Neural crest cell (in vitro differentiated cells): ENCODE measurements at regions not wholly inside any gene's neighbourhood (a gene's known extent, or its start where the extent isn't known, plus 50 kb on each side); places are given as distances from the start of the nearest gene placed in this dataset.

Experiments used
- DNase-seq: peaks from one replicate; pipeline ENCODE4 v3.0.0; 2021; ENCODE audit warnings: low read depth, mixed read lengths, low spot score
- H3K27ac Mint-ChIP-seq: one replicate; pipeline ENCODE4 v1.8.0; 2021; ENCODE audit warnings: mild to moderate bottlenecking, mixed read lengths; ENCODE audit not compliant: unreplicated experiment
- H3K27me3 Mint-ChIP-seq: 2 replicates; pipeline ENCODE4 v1.8.0; 2021; ENCODE audit warnings: low read depth, mild to moderate bottlenecking, mixed read lengths
- H3K36me3 Mint-ChIP-seq: 2 replicates; pipeline ENCODE4 v1.8.0; 2021; ENCODE audit warnings: low read depth, mild to moderate bottlenecking, mixed read lengths
- H3K4me1 Mint-ChIP-seq: 2 replicates; pipeline ENCODE4 v1.8.0; 2021; ENCODE audit warnings: mixed read lengths
- H3K4me3 Mint-ChIP-seq: one replicate; pipeline ENCODE4 v1.8.0; 2021; ENCODE audit warnings: mild to moderate bottlenecking, mixed read lengths
- H3K9me3 Mint-ChIP-seq: 2 replicates; pipeline ENCODE4 v1.8.0; 2021; ENCODE audit warnings: mixed read lengths
- TF ChIP-seq, protein P1 (sequence below): fragments of 200-600 bp; sonication (generic); conservative IDR thresholded peaks from 2 replicates; pipeline ENCODE4 v1.5.0; 2021; ENCODE audit warnings: antibody characterized with exemption, mild to moderate bottlenecking

DNA sequence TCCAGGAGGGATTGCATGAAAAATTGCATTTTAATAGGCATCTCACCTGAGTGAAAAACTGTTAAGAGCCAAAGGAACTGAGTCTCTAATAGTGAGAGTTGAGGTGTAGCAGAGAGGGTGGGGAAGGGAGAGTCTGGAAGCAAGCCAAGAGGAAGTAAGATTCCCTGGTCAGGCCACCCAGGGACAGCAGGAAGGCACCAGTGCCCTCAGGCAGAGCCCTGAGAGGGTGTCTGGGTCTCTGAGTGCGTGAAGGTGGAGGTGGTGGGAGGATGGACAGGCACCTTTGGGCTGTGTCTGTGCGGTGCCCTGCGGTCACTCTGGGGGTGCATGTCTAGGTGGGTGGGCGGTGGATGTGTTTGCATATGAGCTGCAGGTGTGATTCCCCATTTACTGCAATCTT is 300.4 kb upstream of the ROPN1 start:
- H3K27me3 Mint-ChIP-seq: no peaks in the 10 kb centered on the region
- H3K27ac Mint-ChIP-seq: no peak overlapping the region
- H3K4me1 Mint-ChIP-seq: no peaks in the 10 kb centered on the region
- peaks cover 6% of the 10 kb centered on the region for H3K36me3 Mint-ChIP-seq
- no peak for DNase-seq
- H3K4me3 Mint-ChIP-seq: no peak overlapping the region
- TF ChIP-seq, protein P1, sequence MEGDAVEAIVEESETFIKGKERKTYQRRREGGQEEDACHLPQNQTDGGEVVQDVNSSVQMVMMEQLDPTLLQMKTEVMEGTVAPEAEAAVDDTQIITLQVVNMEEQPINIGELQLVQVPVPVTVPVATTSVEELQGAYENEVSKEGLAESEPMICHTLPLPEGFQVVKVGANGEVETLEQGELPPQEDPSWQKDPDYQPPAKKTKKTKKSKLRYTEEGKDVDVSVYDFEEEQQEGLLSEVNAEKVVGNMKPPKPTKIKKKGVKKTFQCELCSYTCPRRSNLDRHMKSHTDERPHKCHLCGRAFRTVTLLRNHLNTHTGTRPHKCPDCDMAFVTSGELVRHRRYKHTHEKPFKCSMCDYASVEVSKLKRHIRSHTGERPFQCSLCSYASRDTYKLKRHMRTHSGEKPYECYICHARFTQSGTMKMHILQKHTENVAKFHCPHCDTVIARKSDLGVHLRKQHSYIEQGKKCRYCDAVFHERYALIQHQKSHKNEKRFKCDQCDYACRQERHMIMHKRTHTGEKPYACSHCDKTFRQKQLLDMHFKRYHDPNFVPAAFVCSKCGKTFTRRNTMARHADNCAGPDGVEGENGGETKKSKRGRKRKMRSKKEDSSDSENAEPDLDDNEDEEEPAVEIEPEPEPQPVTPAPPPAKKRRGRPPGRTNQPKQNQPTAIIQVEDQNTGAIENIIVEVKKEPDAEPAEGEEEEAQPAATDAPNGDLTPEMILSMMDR: no peak
- peaks cover 7% of the 10 kb centered on the region for H3K9me3 Mint-ChIP-seq

DNA sequence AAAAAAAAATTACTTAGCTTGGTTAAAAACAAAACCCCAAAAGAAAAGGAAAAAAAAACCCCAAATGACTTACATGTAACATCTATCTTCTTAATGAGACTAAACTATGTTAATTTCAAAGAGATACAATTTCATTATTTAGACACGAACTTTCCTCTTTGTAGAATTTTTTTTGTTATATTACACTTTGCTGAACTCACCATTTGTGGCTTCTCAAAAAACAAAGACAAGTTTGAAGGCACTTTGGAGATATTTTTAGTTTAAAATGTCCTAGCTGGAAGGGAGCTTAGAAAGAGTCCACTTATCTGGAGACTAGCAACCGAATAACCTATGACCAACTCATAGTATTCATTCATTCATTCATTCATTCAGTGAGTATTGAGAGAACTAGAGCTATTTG is 301.7 kb upstream of the ROPN1 start:
- no peak overlapping the region for H3K27ac Mint-ChIP-seq
- no peak for DNase-seq
- H3K4me3 Mint-ChIP-seq: no peak overlapping the region
- H3K4me1 Mint-ChIP-seq: peaks cover 7% of the 10 kb centered on the region
- H3K36me3 Mint-ChIP-seq: peaks cover 1% of the 10 kb centered on the region
- H3K9me3 Mint-ChIP-seq: peaks cover 2% of the 10 kb centered on the region
- H3K27me3 Mint-ChIP-seq: no peaks in the 10 kb centered on the region
- TF ChIP-seq, protein P1: no peak

DNA sequence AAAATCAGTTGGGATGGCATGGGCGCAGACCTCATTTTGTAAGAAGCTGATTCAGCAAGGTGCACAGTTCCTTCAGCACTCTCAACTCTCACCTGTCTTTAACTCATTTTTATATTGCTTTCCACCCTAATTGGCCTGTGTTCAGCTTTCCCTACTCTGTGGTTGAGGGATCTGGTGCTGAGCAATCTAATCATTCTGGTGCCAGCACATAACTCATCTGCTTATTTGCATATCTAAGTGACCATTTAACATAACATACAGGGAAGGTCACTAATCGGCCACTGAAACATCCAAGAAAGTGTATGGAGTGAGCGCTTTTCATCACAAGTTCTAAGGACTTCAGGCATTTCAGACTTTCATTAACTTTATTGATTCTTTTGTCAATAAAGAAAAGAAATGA is 303.4 kb upstream of the ROPN1 start:
- Mint-ChIP-seq H3K36me3 (no peaks in the 10 kb centered on the region), H3K27me3 (no peaks in the 10 kb centered on the region), H3K9me3 (no peaks in the 10 kb centered on the region), H3K27ac (no peak overlapping the region), H3K4me1 (peaks cover 15% of the 10 kb centered on the region), H3K4me3 (no peak overlapping the region)
- TF ChIP-seq, protein P1: no peak
- DNase-seq: no peak

DNA sequence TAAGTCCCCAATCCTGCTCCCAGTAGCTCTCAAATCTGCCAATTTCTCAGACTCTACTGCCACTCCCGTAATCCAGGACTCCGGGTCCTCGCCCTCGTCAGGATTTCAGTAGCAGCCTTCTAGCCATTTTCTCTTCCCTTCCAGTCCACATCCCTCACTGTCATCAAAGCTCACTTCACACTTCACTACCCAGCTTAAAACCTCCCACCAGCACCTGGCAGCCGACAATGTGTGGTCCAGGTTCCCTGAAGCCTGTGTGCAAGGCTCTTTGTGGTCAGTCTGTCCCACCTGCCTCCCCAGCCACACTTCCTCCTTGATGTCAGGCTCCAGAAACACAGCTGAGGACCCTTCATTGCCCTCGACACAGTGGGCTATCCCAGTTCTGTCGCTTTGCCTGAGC is 304.5 kb upstream of the ROPN1 start:
- H3K27ac Mint-ChIP-seq: no peak overlapping the region
- H3K9me3 Mint-ChIP-seq: no peaks in the 10 kb centered on the region
- H3K4me3 Mint-ChIP-seq: no peak overlapping the region
- TF ChIP-seq, protein P1: no peak
- no peak for DNase-seq
- H3K4me1 Mint-ChIP-seq: peaks cover 15% of the 10 kb centered on the region
- no peaks in the 10 kb centered on the region for H3K27me3 Mint-ChIP-seq
- H3K36me3 Mint-ChIP-seq: no peaks in the 10 kb centered on the region

DNA sequence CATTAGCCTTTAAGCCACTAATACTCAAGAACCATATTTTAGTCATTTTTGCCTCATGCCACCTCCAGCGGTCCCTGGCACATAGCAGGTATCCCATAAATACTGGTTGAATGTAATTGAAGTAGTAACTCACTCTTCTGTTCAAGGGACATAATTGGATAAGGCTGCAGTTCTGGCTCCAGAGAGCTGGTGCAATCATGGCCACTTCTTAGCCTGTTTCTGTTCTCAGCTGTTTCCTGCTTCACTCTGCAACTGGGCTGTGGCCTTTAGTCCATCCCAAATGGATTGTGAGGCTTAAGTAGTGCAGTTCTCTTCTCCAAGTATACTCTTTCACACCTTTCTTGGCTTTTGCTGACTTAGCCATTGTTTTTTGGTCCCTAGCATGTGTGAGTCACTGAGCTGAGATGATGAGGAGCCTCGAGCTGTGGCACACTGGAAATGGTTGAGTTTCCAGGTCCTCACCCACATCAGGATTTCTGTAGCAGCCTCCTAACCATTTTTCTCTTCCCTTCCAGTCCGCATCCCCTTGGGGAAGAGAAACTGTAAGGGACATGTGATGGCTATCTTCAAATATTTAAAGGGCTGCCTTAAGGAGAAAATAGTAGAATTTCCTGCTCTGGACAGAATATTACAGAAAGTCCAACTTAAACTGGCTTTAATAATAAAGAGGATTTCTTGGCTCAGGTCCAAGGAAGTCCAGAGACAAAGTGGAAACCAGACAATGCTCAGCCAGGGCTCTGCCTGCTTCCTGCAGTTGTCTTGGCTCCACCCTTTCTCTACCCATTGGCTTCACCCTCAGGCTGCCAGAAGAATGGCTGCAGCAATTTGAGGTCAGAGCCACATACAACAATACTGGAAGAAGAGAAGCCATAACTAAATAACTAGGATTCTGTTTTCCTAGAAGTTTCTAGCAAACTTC is 305.4 kb upstream of the ROPN1 start:
- Mint-ChIP-seq H3K27me3 (no peaks in the 10 kb centered on the region), H3K4me3 (no peak overlapping the region), H3K9me3 (no peaks in the 10 kb centered on the region), H3K4me1 (peaks cover 15% of the 10 kb centered on the region), H3K36me3 (no peaks in the 10 kb centered on the region), H3K27ac (no peak overlapping the region)
- DNase-seq: no peak
- TF ChIP-seq, protein P1: no peak
